B cell (primary cell): ENCODE measurements at regions not wholly inside any gene's neighbourhood (a gene's known extent, or its start where the extent isn't known, plus 50 kb on each side); places are given as distances from the start of the nearest gene placed in this dataset.

Experiments used
- ATAC-seq: fragments of 200-7000 bp; cut with Tn5 transposase; one replicate; pipeline ENCODE4 v1.10.0; 2021; ENCODE audit warnings: low read depth, mild to moderate bottlenecking, moderate number of reproducible peaks, moderate library complexity
- CTCF ChIA-PET: fragments of 350-600 bp; sonication (Branson Sonifier 250); formaldehyde crosslinking; loops from one replicate; lab custom pipeline; 2021; ENCODE audit warnings: antibody characterized with exemption, inconsistent platforms; lab: Charles Lee
- POLR2A ChIA-PET: fragments of 350-600 bp; sonication (Branson Sonifier 250); formaldehyde crosslinking; loops from one replicate; lab custom pipeline; 2021; ENCODE audit warnings: antibody characterized with exemption; lab: Charles Lee
- DNase-seq: peaks from one replicate; pipeline ENCODE4 v3.0.0; 2013
- H2AFZ ChIP-seq: 2 replicates; pipeline ENCODE4 v1.6.1; 2012; ENCODE audit warnings: mild to moderate bottlenecking, low read depth, low read length; ENCODE audit not compliant: insufficient read depth, poor library complexity, severe bottlenecking
- H3K27ac ChIP-seq, 2 donors: 1 replicate in 1 of 2; 2 replicates in 1 of 2; pipeline ENCODE4 v1.5.1; 2012 to 2013; ENCODE audit warnings: low read length in 2 of 2, mild to moderate bottlenecking in 2 of 2, moderate library complexity in 1 of 2
- H3K27me3 ChIP-seq, 4 experiments: fragments of 200-600 bp in 1 of 4; sonication (generic) in 1 of 4; replicated peaks in 1 of 4; 1 replicate in 2 of 4; 2 replicates in 2 of 4; pipeline versions ENCODE4 v1.6.1 to v1.7.0; 2013 to 2016; ENCODE audit warnings: low read length in 3 of 4, mild to moderate bottlenecking in 2 of 4, mixed read lengths in 1 of 4, moderate library complexity in 1 of 4; ENCODE audit not compliant: insufficient read depth in 4 of 4, control insufficient read depth in 3 of 4; ENCODE audit errors: control extremely low read depth in 1 of 4
- H3K36me3 ChIP-seq, 2 experiments: replicated peaks in 1 of 2; 1 replicate in 1 of 2; 2 replicates in 1 of 2; pipeline versions ENCODE4 v1.6.1 to v1.7.1; 2013; ENCODE audit warnings: low read length in 1 of 2; ENCODE audit not compliant: insufficient read depth in 2 of 2, control insufficient read depth in 1 of 2; ENCODE audit errors: control extremely low read depth in 1 of 2, extremely low read depth in 1 of 2
- H3K4me1 ChIP-seq, 2 donors: fragments of 200-600 bp in 1 of 2; sonication (generic) in 1 of 2; 1 replicate in 1 of 2; 2 replicates in 1 of 2; pipeline versions ENCODE4 v1.5.1 to v1.6.1; 2013 to 2017; ENCODE audit warnings: low read length in 2 of 2; ENCODE audit not compliant: control insufficient read depth in 2 of 2, insufficient read depth in 2 of 2
- H3K4me2 ChIP-seq: replicated peaks from 2 replicates; pipeline ENCODE3; 2012; ENCODE audit warnings: mild to moderate bottlenecking, low read depth, low read length; ENCODE audit not compliant: poor library complexity, severe bottlenecking
- H3K4me3 ChIP-seq, 5 experiments: fragments of 200-600 bp in 1 of 5; sonication (generic) in 1 of 5; 1 replicate in 3 of 5; 2 replicates in 2 of 5; pipeline versions ENCODE4 v1.5.1 to v1.7.0; 2011 to 2016; ENCODE audit warnings: low read length in 4 of 5, mild to moderate bottlenecking in 4 of 5, low read depth in 2 of 5, control low read depth in 1 of 5, moderate library complexity in 1 of 5; ENCODE audit not compliant: insufficient read depth in 1 of 5; ENCODE audit errors: control extremely low read depth in 1 of 5, extremely low read depth in 1 of 5
- H3K79me2 ChIP-seq: fragments of 200-600 bp; sonication (generic); one replicate; pipeline ENCODE4 v1.6.0; 2016; ENCODE audit warnings: low read length; ENCODE audit not compliant: control insufficient read depth, insufficient read depth
- H3K9ac ChIP-seq: fragments of 200-600 bp; sonication (generic); 2 replicates; pipeline ENCODE4 v1.6.1; 2017; ENCODE audit warnings: mild to moderate bottlenecking, low read length, moderate library complexity
- H3K9me3 ChIP-seq, 3 donors: one replicate each; pipeline versions ENCODE4 v1.6.1 to v1.7.1; 2013; ENCODE audit warnings: low read length in 2 of 3; ENCODE audit not compliant: control insufficient read depth in 2 of 3, insufficient read depth in 1 of 3; ENCODE audit errors: control extremely low read depth in 1 of 3
- H4K20me1 ChIP-seq: 2 replicates; pipeline ENCODE4 v1.6.0; 2012; ENCODE audit warnings: mild to moderate bottlenecking, low read length; ENCODE audit not compliant: insufficient read depth, control insufficient read depth, poor library complexity, severe bottlenecking
- H3K27ac Mint-ChIP-seq: one replicate; pipeline ENCODE4 v1.8.0; 2021; ENCODE audit warnings: mixed read lengths
- H3K27me3 Mint-ChIP-seq: one replicate; pipeline ENCODE4 v1.8.0; 2021; ENCODE audit warnings: mixed read lengths
- H3K4me1 Mint-ChIP-seq: one replicate; pipeline ENCODE4 v1.8.0; 2021; ENCODE audit warnings: mixed read lengths
- H3K4me3 Mint-ChIP-seq: one replicate; pipeline ENCODE4 v1.8.0; 2021; ENCODE audit warnings: mixed read lengths
- H3K9me3 Mint-ChIP-seq: one replicate; pipeline ENCODE4 v1.8.0; 2022; ENCODE audit warnings: mixed read lengths; ENCODE audit not compliant: insufficient read depth
- CTCF ChIP-seq: fragments of 200-600 bp; IDR thresholded peaks from one replicate; pipeline ENCODE4 v1.8.0; 2022; ENCODE audit warnings: antibody characterized with exemption, mild to moderate bottlenecking
- EZH2 ChIP-seq: IDR thresholded peaks from 2 replicates; pipeline ENCODE4 v1.6.1; 2012; ENCODE audit warnings: borderline replicate concordance, low read depth, mild to moderate bottlenecking, moderate library complexity, low read length; ENCODE audit not compliant: insufficient read depth, poor library complexity, severe bottlenecking
- WGBS: methylation state at CpG from one replicate; pipeline ENCODE4 v1.1.5; 2013; ENCODE audit warnings: missing lambda C conversion rate; ENCODE audit not compliant: insufficient coverage; 5-methylcytosine and 5-hydroxymethylcytosine counted together
- intact Hi-C: fragments of 100-400 bp; cut with micrococcal nuclease; formaldehyde crosslinking; loops from one replicate; pipeline ENCODE4 v1.10.0; 2022

GRCh38 chr13:109345433-109345941 lies 440.9 kb downstream of the IRS2 start:
- peaks cover 0 to 1% (median 0%) of the 10 kb centered on the region in 3 donors for H3K9me3 ChIP-seq
- peaks cover 7% of the 10 kb centered on the region for H3K27me3 Mint-ChIP-seq
- CTCF ChIA-PET: no interaction called here
- H3K79me2 ChIP-seq: no peaks in the 10 kb centered on the region
- no peaks in the 10 kb centered on the region for H3K4me1 Mint-ChIP-seq
- H3K9me3 Mint-ChIP-seq: no peaks in the 10 kb centered on the region
- 97% methylated on average over 4 of the region's 5 CpGs for WGBS
- H2AFZ ChIP-seq: no peak overlapping the region
- ATAC-seq (no peak), DNase-seq (no peak)
- intact Hi-C loops: no loop called here
- no peak overlapping the region for H3K4me3 ChIP-seq
- POLR2A ChIA-PET: no interaction called here
- no peak overlapping the region for H3K27ac ChIP-seq
- H3K4me3 Mint-ChIP-seq: no peak overlapping the region
- H4K20me1 ChIP-seq: no peaks in the 10 kb centered on the region
- no peaks in the 10 kb centered on the region for H3K36me3 ChIP-seq
- H3K27me3 ChIP-seq: no peaks in the 10 kb centered on the region
- H3K27ac Mint-ChIP-seq: no peak overlapping the region
- TF ChIP-seq CTCF (no peak), EZH2 (no peak)
- no peaks in the 10 kb centered on the region for H3K4me1 ChIP-seq
- no peak overlapping the region for H3K4me2 ChIP-seq
- H3K9ac ChIP-seq: no peak overlapping the region

GRCh38 chr13:109344552-109345157 lies 441.7 kb downstream of the IRS2 start:
- POLR2A ChIA-PET: no interaction called here
- TF ChIP-seq CTCF (no peak), EZH2 (no peak)
- ATAC-seq: no peak
- Mint-ChIP-seq H3K4me1 (no peaks in the 10 kb centered on the region), H3K27me3 (peaks cover 7% of the 10 kb centered on the region), H3K4me3 (no peak overlapping the region), H3K9me3 (no peaks in the 10 kb centered on the region), H3K27ac (no peak overlapping the region)
- Histone ChIP-seq H4K20me1 (no peaks in the 10 kb centered on the region), H3K9me3 (peaks cover 0 to 1% (median 0%) of the 10 kb centered on the region in 3 donors), H3K36me3 (no peaks in the 10 kb centered on the region), H3K79me2 (no peaks in the 10 kb centered on the region), H3K4me2 (no peak overlapping the region), H3K4me3 (no peak overlapping the region), H3K4me1 (no peaks in the 10 kb centered on the region), H3K27ac (no peak overlapping the region), H3K27me3 (no peaks in the 10 kb centered on the region), H3K9ac (no peak overlapping the region), H2AFZ (no peak overlapping the region)
- 94% methylated on average over 6 of the region's 9 CpGs for WGBS
- intact Hi-C loops: no loop called here
- no peak for DNase-seq
- CTCF ChIA-PET: no interaction called here
